HepG2 (cell line): ENCODE measurements at regions not wholly inside any gene's neighbourhood (a gene's known extent, or its start where the extent isn't known, plus 50 kb on each side); places are given as distances from the start of the nearest gene placed in this dataset.
A peak's percentile ranks its signal among the peaks of the same experiment; 100 is the strongest.

Experiments used
- ATAC-seq: fragments of 200-7000 bp; cut with Tn5 transposase; 3 replicates; pipeline ENCODE4 v1.9.1; 2020; ENCODE audit warnings: mild to moderate bottlenecking, moderate library complexity
- BruUV-seq: library from RNA; stranded (reverse); fragments of 400-500 nt; replicated peaks from 2 replicates; lab custom pipeline; 2021; lab: Mats Ljungman, UMichigan
- CTCF ChIA-PET: fragments of 300-600 bp; formaldehyde crosslinking; extraction: SDS; loops from one replicate; lab custom pipeline; 2021; ENCODE audit warnings: low total read pairs, inconsistent platforms, low intra/inter-chr PET ratio; lab: Yijun Ruan, JAX
- POLR2A ChIA-PET: fragments of 350-600 bp; sonication (Branson Sonifier 250); formaldehyde crosslinking; loops from one replicate; lab custom pipeline; 2020; ENCODE audit warnings: antibody characterized with exemption, inconsistent platforms; lab: Yijun Ruan, JAX
- DNase-seq: peaks from one replicate; pipeline ENCODE4 v3.0.0-alpha.2; 2015; ENCODE audit warnings: low spot score
- FAIRE-seq: peaks from 3 replicates; lab custom pipeline; 2011; peaks lifted over from hg19 to GRCh38; lab: Jason Lieb, UNC
- H2AFZ ChIP-seq: one replicate; pipeline ENCODE4 v1.6.1; 2011; ENCODE audit warnings: low read length, inconsistent platforms
- H3K27ac ChIP-seq: fragments of 300-600 bp; 3 replicates; pipeline ENCODE4 v1.8.0; 2011; ENCODE audit warnings: mixed run types, mild to moderate bottlenecking, mixed read lengths, low read length, inconsistent platforms; ENCODE audit not compliant: insufficient read depth; ENCODE audit errors: extremely low read length
- H3K27me3 ChIP-seq, 2 experiments: fragments of 200-600 bp in 1 of 2; 2 replicates in 1 of 2; 3 replicates in 1 of 2; pipeline versions ENCODE4 v1.6.0 to v1.8.0; 2011; ENCODE audit warnings: low read length in 2 of 2, mild to moderate bottlenecking in 2 of 2, moderate library complexity in 2 of 2, inconsistent platforms in 1 of 2; ENCODE audit not compliant: insufficient read depth in 2 of 2, control insufficient read depth in 1 of 2
- H3K36me3 ChIP-seq, 2 experiments: fragments of 200-600 bp in 1 of 2; replicated peaks in 1 of 2; 2 replicates in 1 of 2; 3 replicates in 1 of 2; pipeline versions ENCODE4 v1.5.1 to v1.8.0; 2011; ENCODE audit warnings: low read length in 2 of 2, inconsistent platforms in 1 of 2; ENCODE audit not compliant: insufficient read depth in 2 of 2, control insufficient read depth in 1 of 2
- H3K4me1 ChIP-seq: 2 replicates; pipeline ENCODE4 v1.5.1; 2012; ENCODE audit warnings: low read length, inconsistent platforms; ENCODE audit not compliant: insufficient read depth
- H3K4me2 ChIP-seq: 2 replicates; pipeline ENCODE4 v1.6.0; 2011; ENCODE audit warnings: low read depth, low read length, inconsistent platforms
- H3K4me3 ChIP-seq, 3 experiments: fragments of 200-600 bp in 1 of 3; sonication (generic), shearing (Covaris generic) in 1 of 3; replicated peaks in 1 of 3; 2 replicates each; pipeline ENCODE4 v1.5.1; 2011 to 2016; ENCODE audit warnings: low read length in 3 of 3, inconsistent platforms in 2 of 3, low read depth in 2 of 3, mild to moderate bottlenecking in 2 of 3, control low read depth in 1 of 3, mixed read lengths in 1 of 3; ENCODE audit not compliant: insufficient read depth in 1 of 3
- H3K79me2 ChIP-seq: one replicate; pipeline ENCODE4 v1.6.1; 2011; ENCODE audit warnings: low read length, inconsistent platforms; ENCODE audit not compliant: insufficient read depth
- H3K9ac ChIP-seq: 2 replicates; pipeline ENCODE4 v1.6.0; 2011; ENCODE audit warnings: mild to moderate bottlenecking, low read depth, low read length, inconsistent platforms; ENCODE audit not compliant: insufficient read depth
- H3K9me3 ChIP-seq: 2 replicates; pipeline ENCODE4 v1.5.1; 2012; ENCODE audit warnings: mild to moderate bottlenecking, low read length
- H4K20me1 ChIP-seq: 2 replicates; pipeline ENCODE4 v1.6.0; 2011; ENCODE audit warnings: inconsistent platforms, mild to moderate bottlenecking, low read length, moderate library complexity; ENCODE audit not compliant: insufficient read depth
- ARID2 ChIP-seq: sonication (generic); formaldehyde crosslinking; IDR thresholded peaks from 2 replicates; pipeline ENCODE4 v1.8.1; 2022; ENCODE audit warnings: mild to moderate bottlenecking, missing genetic modification reagents, borderline replicate concordance
- CREB1 ChIP-seq, 2 experiments: fragments of 450-650 bp in 1 of 2; IDR thresholded peaks; 2 replicates each; pipeline ENCODE4 v1.6.1; 2016 to 2017; ENCODE audit warnings: control low read depth in 1 of 2, mild to moderate bottlenecking in 1 of 2, missing compliant biosample characterization in 1 of 2, missing genetic modification characterization in 1 of 2
- FOXP1 ChIP-seq, 2 experiments: fragments of 450-650 bp in 1 of 2; IDR thresholded peaks; 2 replicates each; pipeline ENCODE4 v1.6.1; 2017 to 2018; ENCODE audit warnings: antibody characterized with exemption in 1 of 2
- HMGA1 ChIP-seq: sonication (generic); formaldehyde crosslinking; conservative IDR thresholded peaks from 2 replicates; pipeline ENCODE4 v1.4.0; 2020; ENCODE audit warnings: missing genetic modification reagents
- PHF8 ChIP-seq: sonication (generic); formaldehyde crosslinking; IDR thresholded peaks from 2 replicates; pipeline ENCODE4 v1.5.0; 2020; ENCODE audit warnings: missing genetic modification reagents
- RBM22 ChIP-seq: fragments of 200-400 bp; formaldehyde crosslinking; optimal IDR thresholded peaks from 2 replicates; pipeline ENCODE3; 2017; ENCODE audit warnings: mild to moderate bottlenecking, low read length, moderate library complexity
- TSC22D2 ChIP-seq: sonication (generic); formaldehyde crosslinking; IDR thresholded peaks from 2 replicates; pipeline ENCODE4 v1.5.1; 2020; ENCODE audit warnings: missing genetic modification reagents, mild to moderate bottlenecking, borderline replicate concordance
- ZBTB7A ChIP-seq: sonication (generic); formaldehyde crosslinking; IDR thresholded peaks from 2 replicates; pipeline ENCODE4 v1.8.0; 2022; ENCODE audit warnings: mild to moderate bottlenecking, missing genetic modification reagents
- WGBS: methylation state at CpG from one replicate; pipeline ENCODE4 v1.1.6; 2017; ENCODE audit warnings: low lambda C conversion rate; 5-methylcytosine and 5-hydroxymethylcytosine counted together
- in situ Hi-C: cut with HindIII; loops from 2 replicates; pipeline ENCODE4 v1.10.0; 2017; ENCODE audit warnings: low pct_unique_long_range_greater_than_20kb; ENCODE audit not compliant: extremely low pct_ligation_motif_present
- intact Hi-C: fragments of 100-400 bp; cut with micrococcal nuclease; formaldehyde crosslinking; loops from one replicate; pipeline ENCODE4 v1.10.0; 2022; ENCODE audit not compliant: unreplicated experiment
- TF ChIP-seq, protein P1 (sequence below): sonication (generic); IDR thresholded peaks from 2 replicates; pipeline ENCODE4 v1.6.1; 2016; ENCODE audit warnings: low read depth, borderline replicate concordance

- Histone ChIP-seq H3K27me3 (peaks cover 0 to 9% of the 10 kb centered on the region in 2 experiments; a peak in 2 of 5 replicates), H3K36me3 (no peaks in the 10 kb centered on the region)
- CTCF ChIA-PET: no interaction called here
- no peak for DNase-seq
- TF ChIP-seq ZBTB7A (CRISPR knock-in tag) (no peak), CREB1 (IDR thresholded peaks at IDR 0.05) (peak; percentile 15; the same call in 1 of the 2 replicates), CREB1 (CRISPR knock-in tag; IDR thresholded peaks at IDR 0.05) (no peak)
- TF ChIP-seq, all 625 proteins: peak for 1
- POLR2A ChIA-PET: no interaction called here
- ATAC-seq (no peak), FAIRE-seq (no peak)
- 1% methylated on average over 7 of the region's 12 CpGs for WGBS
- Histone ChIP-seq H3K4me3 (no peak overlapping the region), H3K4me1 (no peaks in the 10 kb centered on the region), H3K27ac (no peak overlapping the region), H2AFZ (no peak overlapping the region), H3K79me2 (no peaks in the 10 kb centered on the region), H3K4me2 (no peak overlapping the region), H3K9ac (no peak overlapping the region), H3K9me3 (peaks cover 9% of the 10 kb centered on the region; the same call in 1 of the 2 replicates), H4K20me1 (no peaks in the 10 kb centered on the region)
- BruUV-seq: no TSS peak
- intact Hi-C loops: no loop called here
- in situ Hi-C loops: no loop called here
These were observed 114.4 kb upstream of the IRX2 start for GRCh38 chr5:2865856-2866255.

DNA sequence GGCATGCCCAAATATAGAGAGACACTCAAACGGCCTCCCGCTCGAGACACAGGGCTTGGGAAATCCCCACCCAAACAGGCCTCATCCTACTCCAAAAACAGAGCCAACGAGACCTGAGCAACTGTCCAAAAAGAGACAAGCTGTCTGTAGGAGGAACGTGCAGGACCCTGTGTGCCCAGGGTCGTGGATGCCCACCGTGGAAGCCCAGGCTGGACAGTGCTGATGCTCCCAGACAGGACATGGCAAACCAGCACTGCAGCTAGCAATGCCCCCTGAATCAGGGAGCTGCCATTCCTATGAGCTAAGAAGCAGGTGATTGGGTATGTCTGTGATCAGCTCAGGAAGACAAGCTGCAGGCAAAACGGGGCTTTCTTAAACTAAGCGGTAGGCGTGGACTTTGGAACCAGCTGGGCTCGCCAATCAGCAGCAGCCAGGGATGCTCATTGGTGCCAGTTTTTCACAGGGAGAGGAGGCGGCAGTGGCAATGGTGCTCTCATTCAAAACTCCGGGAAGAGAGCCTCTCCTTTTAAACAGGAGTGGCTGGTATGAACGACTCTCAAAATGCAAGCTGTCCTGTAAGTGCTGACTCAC is 113.1 kb upstream of the IRX2 start:
- FAIRE-seq (no peak), DNase-seq (no peak), ATAC-seq (no peak)
- in situ Hi-C loops (no loop called here), intact Hi-C loops (no loop called here)
- Histone ChIP-seq H3K27me3 (peaks cover 0 to 9% of the 10 kb centered on the region in 2 experiments; a peak in 2 of 5 replicates), H3K79me2 (no peaks in the 10 kb centered on the region), H3K4me3 (no peak overlapping the region), H3K9me3 (peaks cover 9% of the 10 kb centered on the region; the same call in 1 of the 2 replicates), H3K4me1 (no peaks in the 10 kb centered on the region), H3K9ac (no peak overlapping the region), H2AFZ (no peak overlapping the region), H3K36me3 (no peaks in the 10 kb centered on the region), H4K20me1 (no peaks in the 10 kb centered on the region), H3K4me2 (no peak overlapping the region), H3K27ac (no peak overlapping the region)
- ChIA-PET CTCF (no interaction called here), POLR2A (no interaction called here)
- TF ChIP-seq ARID2 (CRISPR knock-in tag) (no peak), PHF8 (CRISPR knock-in tag) (no peak), TSC22D2 (no peak), RBM22 (no peak), HMGA1 (no peak), FOXP1 (IDR thresholded peaks at IDR 0.05) (no peak), FOXP1 (CRISPR knock-in tag; IDR thresholded peaks at IDR 0.05) (no peak)
- TF ChIP-seq, protein P1, sequence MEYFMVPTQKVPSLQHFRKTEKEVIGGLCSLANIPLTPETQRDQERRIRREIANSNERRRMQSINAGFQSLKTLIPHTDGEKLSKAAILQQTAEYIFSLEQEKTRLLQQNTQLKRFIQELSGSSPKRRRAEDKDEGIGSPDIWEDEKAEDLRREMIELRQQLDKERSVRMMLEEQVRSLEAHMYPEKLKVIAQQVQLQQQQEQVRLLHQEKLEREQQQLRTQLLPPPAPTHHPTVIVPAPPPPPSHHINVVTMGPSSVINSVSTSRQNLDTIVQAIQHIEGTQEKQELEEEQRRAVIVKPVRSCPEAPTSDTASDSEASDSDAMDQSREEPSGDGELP: no peak
- WGBS: 19% methylated on average over 10 of the region's 14 CpGs
- BruUV-seq: no TSS peak
